Skeletal muscle tissue (tissue), 3 donors: ENCODE measurements at regions not wholly inside any gene's neighbourhood (a gene's known extent, or its start where the extent isn't known, plus 50 kb on each side); places are given as distances from the start of the nearest gene placed in this dataset.

Experiments used
- H3K27ac ChIP-seq: one replicate; pipeline ENCODE4 v1.7.0; 2013; ENCODE audit warnings: mild to moderate bottlenecking, low read depth, low read length, inconsistent platforms
- H3K27me3 ChIP-seq, 3 donors: one replicate each; pipeline ENCODE4 v1.7.0; 2013; ENCODE audit warnings: low read length in 3 of 3; ENCODE audit not compliant: control insufficient read depth in 3 of 3, insufficient read depth in 3 of 3
- H3K36me3 ChIP-seq, 3 donors: one replicate each; pipeline ENCODE4 v1.7.0; 2013; ENCODE audit warnings: low read length in 3 of 3; ENCODE audit not compliant: control insufficient read depth in 3 of 3, insufficient read depth in 3 of 3
- H3K4me1 ChIP-seq, 3 donors: one replicate each; pipeline ENCODE4 v1.7.0; 2013; ENCODE audit warnings: low read length in 3 of 3, mild to moderate bottlenecking in 3 of 3; ENCODE audit not compliant: control insufficient read depth in 3 of 3, insufficient read depth in 3 of 3
- H3K4me3 ChIP-seq, 3 donors: one replicate each; pipeline ENCODE4 v1.7.0; 2013; ENCODE audit warnings: low read length in 3 of 3
- H3K9ac ChIP-seq, 3 donors: one replicate each; pipeline ENCODE4 v1.7.0; 2013; ENCODE audit warnings: low read length in 3 of 3, mild to moderate bottlenecking in 3 of 3, moderate library complexity in 2 of 3, low read depth in 1 of 3
- H3K9me3 ChIP-seq, 3 donors: one replicate each; pipeline ENCODE4 v1.7.0; 2013; ENCODE audit warnings: low read length in 3 of 3; ENCODE audit not compliant: control insufficient read depth in 3 of 3
- donor health status: Osteomylitis.

DNA sequence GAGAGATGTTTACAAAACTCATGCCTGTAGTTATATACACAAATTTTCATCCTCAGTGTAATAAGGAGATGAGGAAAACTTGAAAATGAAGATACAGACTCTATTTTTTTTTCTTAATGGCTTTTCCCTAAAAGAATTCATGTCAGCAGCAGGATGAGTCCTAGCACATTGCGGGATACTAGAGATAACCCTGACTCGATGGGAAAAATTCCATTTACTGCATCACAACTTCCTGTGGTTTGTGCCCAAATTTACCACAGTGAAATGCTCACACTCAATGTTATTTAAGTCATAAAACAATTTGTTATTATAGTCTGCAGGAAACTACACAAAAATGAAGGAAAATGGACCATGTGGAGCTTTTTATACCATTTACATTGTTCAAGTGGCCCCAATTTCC is 581.9 kb upstream of the ZNF717 start:
- Histone ChIP-seq H3K9ac (no peak overlapping the region), H3K36me3 (no peaks in the 10 kb centered on the region)

DNA sequence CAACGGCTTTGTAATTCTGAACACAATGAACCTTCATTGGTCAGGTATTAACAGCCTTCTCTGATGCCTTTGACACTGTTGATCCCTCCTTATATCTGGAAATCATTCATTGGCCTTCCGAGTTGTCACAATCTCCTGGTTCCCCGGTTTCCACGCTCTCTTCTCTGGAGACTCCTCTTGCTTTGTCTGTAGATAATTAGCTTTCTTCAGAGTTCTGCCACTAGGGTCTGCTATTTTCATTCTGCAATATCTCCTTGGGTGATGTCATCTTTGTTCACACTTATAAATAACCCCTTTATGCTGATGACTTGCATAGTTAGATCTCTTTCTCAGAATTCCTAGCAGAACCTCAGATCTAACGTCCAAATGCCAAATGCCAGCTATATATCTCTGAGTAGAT is 583.8 kb upstream of the ZNF717 start:
- Histone ChIP-seq H3K27ac (no peak overlapping the region), H3K4me1 (no peaks in the 10 kb centered on the region), H3K9me3 (no peaks in the 10 kb centered on the region)

More for the DNA sequence above, 581.9 kb upstream of the ZNF717 start:
- Histone ChIP-seq H3K27ac (no peak overlapping the region), H3K9me3 (no peaks in the 10 kb centered on the region), H3K27me3 (no peaks in the 10 kb centered on the region), H3K4me3 (no peak overlapping the region), H3K4me1 (no peaks in the 10 kb centered on the region)

DNA sequence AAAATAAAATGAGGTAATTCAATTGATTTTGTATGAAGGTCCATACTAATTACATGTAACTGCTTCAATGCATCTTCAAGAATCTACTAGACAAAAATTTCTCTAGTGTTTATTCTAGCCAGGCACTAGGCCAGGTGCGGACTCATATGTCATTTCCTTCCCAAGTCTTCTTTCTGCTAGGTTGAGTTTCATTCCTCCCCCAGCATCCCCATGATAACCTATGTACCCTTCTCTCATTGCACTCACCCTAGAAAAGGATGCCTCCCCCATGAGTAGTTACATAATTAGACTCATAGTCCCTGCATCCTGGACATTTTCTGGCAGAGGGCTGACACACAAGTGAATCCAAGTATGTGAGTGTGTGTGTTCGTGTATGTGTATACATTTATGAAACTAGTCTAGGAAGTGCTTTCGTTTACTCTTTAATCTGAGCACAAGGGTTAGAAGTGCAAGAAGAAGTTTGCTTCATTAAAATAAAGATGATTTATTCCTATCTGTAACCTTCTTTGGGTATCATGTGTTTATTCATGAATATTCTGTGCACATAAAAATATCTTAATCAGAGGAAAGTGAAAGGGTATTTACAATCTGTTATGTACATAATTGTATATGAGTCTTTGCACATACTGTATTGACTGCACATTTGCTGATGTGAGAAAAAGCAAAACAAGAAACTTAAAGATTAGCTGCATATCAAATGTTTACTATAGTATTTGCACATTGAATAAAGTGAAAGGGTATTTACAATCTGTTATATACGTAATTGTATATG is 585.6 kb upstream of the ZNF717 start:
- Histone ChIP-seq H3K4me1 (no peaks in the 10 kb centered on the region), H3K4me3 (no peak overlapping the region), H3K27ac (no peak overlapping the region), H3K27me3 (no peaks in the 10 kb centered on the region), H3K9ac (no peak overlapping the region), H3K36me3 (no peaks in the 10 kb centered on the region), H3K9me3 (no peaks in the 10 kb centered on the region)

More for the DNA sequence above, 583.8 kb upstream of the ZNF717 start:
- no peaks in the 10 kb centered on the region for H3K36me3 ChIP-seq
- H3K9ac ChIP-seq: no peak overlapping the region
- H3K4me3 ChIP-seq: no peak overlapping the region
- no peaks in the 10 kb centered on the region for H3K27me3 ChIP-seq

DNA sequence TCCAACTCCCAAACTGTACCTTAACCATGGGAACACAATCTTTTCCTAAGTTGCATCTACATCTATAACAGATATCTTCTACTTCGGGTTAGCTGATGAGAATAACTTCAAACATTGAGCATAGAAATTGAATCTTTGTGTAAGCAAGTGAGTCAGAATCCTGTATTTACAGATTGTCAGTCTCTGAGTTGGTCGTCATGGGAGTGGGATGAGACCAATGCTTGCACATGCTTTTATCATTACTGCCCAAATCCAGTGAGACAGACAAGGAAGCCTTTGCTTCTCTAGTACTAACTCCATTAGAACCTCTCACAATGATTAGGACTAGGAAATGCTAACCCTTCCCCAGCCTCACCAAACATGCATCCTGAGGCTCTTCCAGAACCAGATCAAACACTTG is 587.1 kb upstream of the ZNF717 start:
- no peak overlapping the region for H3K4me3 ChIP-seq
- no peaks in the 10 kb centered on the region for H3K9me3 ChIP-seq
- no peaks in the 10 kb centered on the region for H3K27me3 ChIP-seq
- H3K36me3 ChIP-seq: no peaks in the 10 kb centered on the region
- H3K27ac ChIP-seq: no peak overlapping the region
- no peak overlapping the region for H3K9ac ChIP-seq
- H3K4me1 ChIP-seq: no peaks in the 10 kb centered on the region

DNA sequence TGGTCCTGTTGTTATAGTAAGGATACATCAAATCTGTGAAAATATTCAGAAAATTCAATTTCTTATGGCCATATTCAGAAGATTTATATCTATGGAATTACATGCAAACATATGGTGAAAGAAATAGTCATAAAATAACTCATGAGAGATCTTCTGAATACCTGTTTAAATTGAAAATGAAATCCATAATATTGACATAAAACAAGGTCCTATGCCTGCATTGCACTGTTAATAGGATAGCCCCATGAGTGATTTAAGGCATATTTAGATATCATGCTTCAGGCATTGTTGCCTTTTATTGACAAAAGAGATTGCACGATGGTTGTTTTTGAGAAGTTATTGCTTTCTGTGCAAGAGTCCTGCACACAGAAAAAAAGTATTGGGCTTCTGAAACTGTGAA is 591.7 kb upstream of the ZNF717 start:
- Histone ChIP-seq H3K27me3 (no peaks in the 10 kb centered on the region), H3K9ac (no peak overlapping the region), H3K4me3 (no peak overlapping the region), H3K9me3 (no peaks in the 10 kb centered on the region), H3K4me1 (no peaks in the 10 kb centered on the region), H3K27ac (no peak overlapping the region), H3K36me3 (no peaks in the 10 kb centered on the region)

DNA sequence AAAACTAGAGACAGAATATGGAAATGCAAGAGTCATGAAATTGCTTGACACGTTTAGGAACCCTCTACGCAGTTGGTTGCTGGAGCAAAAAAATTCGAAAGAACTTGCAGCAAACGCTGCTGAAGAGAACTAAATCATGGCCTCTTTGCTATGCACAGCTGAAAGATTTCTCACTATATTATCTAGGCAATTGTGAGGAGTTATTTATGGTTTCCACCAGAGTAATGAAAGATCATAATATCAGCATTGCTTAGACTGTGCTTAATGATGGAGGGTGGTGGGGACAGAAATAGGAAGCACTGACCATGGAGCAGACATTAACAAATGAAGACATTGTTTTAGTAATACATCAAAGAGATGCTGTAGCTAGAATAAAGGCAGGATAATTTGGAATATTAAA is 593.4 kb upstream of the ZNF717 start:
- H3K9me3 ChIP-seq: no peaks in the 10 kb centered on the region
- H3K4me1 ChIP-seq: no peaks in the 10 kb centered on the region
- no peaks in the 10 kb centered on the region for H3K27me3 ChIP-seq
- H3K9ac ChIP-seq: no peak overlapping the region
- no peaks in the 10 kb centered on the region for H3K36me3 ChIP-seq
- H3K4me3 ChIP-seq: no peak overlapping the region
- H3K27ac ChIP-seq: no peak overlapping the region

DNA sequence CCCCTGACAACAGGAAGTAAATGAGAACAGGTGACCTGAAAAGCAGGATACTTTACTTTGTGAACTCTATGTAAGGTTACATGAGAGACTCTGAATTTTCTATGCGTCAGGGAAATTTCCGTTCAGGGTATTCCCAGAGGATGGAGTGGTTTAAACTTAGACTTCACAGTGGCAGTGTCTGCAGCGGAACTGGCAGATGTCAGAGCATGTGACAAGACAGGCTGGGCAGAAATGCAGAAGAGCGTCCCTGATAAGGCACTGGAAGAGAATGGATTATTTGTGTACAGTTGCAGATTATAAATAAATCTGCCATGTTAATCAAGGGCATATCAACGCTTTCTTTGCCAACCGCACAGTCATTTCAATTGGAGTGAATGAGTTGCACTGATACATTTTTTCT is 598.4 kb upstream of the ZNF717 start:
- H3K27me3 ChIP-seq: no peaks in the 10 kb centered on the region
- H3K27ac ChIP-seq: no peak overlapping the region
- no peak overlapping the region for H3K4me3 ChIP-seq
- H3K4me1 ChIP-seq: no peaks in the 10 kb centered on the region
- no peak overlapping the region for H3K9ac ChIP-seq
- H3K9me3 ChIP-seq: no peaks in the 10 kb centered on the region
- H3K36me3 ChIP-seq: no peaks in the 10 kb centered on the region

DNA sequence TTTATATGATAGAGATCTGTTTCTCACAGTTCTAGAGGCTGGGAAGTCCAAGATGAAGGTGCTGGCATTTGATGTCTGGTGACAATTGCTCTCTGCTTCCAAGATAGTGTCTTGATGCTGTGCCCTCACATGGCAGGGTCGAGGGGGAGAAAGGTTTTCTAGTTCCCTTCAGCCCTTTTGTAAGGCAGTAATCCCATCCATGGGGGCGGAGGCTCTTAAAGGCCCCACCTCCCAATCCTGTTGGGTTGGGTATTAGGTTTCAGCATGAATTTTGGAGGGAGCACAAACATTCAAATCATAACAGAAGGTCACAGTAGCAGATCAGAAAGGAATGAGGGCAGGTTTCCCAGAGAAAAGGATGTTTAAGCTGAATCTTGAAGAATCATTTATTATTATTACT is 601.7 kb upstream of the ZNF717 start:
- no peak overlapping the region for H3K9ac ChIP-seq
- no peak overlapping the region for H3K4me3 ChIP-seq
- no peaks in the 10 kb centered on the region for H3K36me3 ChIP-seq
- H3K27ac ChIP-seq: no peak overlapping the region
- no peaks in the 10 kb centered on the region for H3K27me3 ChIP-seq
- no peaks in the 10 kb centered on the region for H3K4me1 ChIP-seq
- H3K9me3 ChIP-seq: no peaks in the 10 kb centered on the region

DNA sequence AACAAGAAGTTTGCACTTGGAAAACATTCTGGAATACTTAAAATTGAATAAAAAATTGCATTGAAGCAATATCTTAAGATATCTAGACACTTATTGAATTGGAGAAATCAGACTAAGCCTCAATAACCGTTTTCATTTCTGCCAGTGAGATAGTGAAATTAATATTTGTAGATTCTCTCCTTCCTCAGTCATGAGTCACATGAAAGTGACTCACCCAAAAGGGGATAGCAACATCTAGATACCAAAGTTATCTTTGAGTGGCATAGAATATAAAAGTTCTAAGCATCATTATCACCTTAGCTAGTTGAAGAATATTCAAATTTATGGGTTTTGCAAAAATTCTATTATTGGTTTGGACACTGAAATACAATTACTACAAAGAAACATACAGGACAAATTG is 614.8 kb upstream of the ZNF717 start:
- no peak overlapping the region for H3K9ac ChIP-seq
- H3K27me3 ChIP-seq: no peaks in the 10 kb centered on the region
- H3K4me1 ChIP-seq: no peaks in the 10 kb centered on the region
- H3K9me3 ChIP-seq: no peaks in the 10 kb centered on the region
- no peak overlapping the region for H3K4me3 ChIP-seq
- H3K27ac ChIP-seq: no peak overlapping the region
- H3K36me3 ChIP-seq: no peaks in the 10 kb centered on the region

DNA sequence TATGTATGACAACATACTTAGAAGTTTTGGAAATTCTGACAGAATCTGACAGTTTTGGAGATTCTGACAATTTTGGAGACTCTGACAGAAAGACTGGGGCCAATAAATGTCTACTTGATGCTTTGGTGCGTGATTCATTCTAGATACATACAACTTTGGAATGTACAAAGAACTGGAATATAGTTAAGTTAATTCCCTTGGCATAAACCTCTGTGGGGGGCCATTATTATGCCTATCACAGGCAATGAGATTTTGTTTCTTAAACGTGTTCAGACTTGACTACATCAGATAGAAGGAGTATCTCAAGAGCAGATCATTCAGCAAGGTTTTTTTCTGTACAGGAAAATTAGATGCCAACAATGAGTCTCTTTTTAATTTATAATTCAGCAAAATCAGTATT is 617.6 kb upstream of the ZNF717 start:
- no peaks in the 10 kb centered on the region for H3K9me3 ChIP-seq
- no peak overlapping the region for H3K9ac ChIP-seq
- H3K4me1 ChIP-seq: no peaks in the 10 kb centered on the region
- H3K27ac ChIP-seq: no peak overlapping the region
- H3K4me3 ChIP-seq: no peak overlapping the region
- H3K27me3 ChIP-seq: no peaks in the 10 kb centered on the region
- no peaks in the 10 kb centered on the region for H3K36me3 ChIP-seq
